ENCODE measurements at regions not wholly inside any gene's neighbourhood (a gene's known extent, or its start where the extent isn't known, plus 50 kb on each side); places are given as distances from the start of the nearest gene placed in this dataset.
"Not testable (repeated sequence)": the region's sequence is repeated elsewhere in the genome, so short reads cannot be mapped to it uniquely, and the experiment has no call there.

DNA sequence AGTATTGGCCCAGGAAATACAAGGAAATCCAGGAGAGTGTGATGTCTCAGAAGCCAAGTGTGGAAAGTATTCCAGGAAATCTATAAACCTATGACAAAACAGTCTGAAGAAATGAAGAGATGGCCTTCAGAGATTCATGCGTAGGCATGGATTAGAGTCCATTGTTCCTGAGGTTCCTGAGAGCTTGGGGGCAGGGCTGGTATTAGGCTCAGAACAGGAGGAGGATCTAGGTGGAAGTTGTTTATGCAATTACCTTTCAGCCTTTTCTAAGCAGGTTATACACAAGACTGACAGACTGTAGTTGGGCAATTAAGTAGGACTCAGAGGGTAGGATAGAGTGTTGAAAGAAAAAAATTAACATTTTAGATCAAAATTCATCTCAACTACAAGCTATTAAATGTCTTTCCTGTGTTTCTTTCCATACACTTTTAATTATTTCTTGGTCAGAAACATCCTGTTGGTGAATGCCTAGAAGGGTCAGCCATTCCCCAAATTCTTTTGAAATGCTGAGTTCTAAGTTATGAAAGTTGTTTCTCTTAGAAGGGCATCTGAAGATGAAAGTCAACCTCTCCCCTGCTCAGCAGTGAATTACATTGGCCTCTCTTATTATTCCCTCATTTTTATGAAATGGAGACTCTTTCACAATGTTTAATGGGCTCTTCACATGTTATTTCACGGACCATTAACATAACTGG, 201.2 kb upstream of the MYLIP start:
- DNase-seq (ENCODE audit: low read depth, low spot score): no peak

GRCh38 chr6:15926256-15926655, 202.6 kb upstream of the MYLIP start:
- DNase-seq (ENCODE audit: low read depth, low spot score): no peak

DNA sequence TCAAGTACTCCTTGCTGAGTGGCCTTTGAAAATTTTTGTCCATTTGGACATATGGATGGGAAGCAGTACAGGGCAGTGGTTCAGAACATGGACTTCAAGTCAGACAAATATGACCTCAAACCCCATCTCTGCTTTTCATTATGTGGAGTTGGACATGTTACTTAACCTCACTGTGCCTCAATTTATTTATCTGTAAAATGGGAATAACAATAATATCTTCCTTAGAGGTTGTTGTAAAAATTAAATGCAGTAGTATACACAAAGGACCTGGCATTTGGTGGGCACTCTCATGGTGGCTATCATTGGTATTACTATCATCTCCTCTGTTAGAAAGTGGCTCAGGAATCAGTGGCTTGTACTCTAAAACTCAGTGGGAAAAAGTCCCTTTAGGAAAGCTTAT, 204.0 kb upstream of the MYLIP start:
- DNase-seq (ENCODE audit: low read depth, low spot score): no peak

DNA sequence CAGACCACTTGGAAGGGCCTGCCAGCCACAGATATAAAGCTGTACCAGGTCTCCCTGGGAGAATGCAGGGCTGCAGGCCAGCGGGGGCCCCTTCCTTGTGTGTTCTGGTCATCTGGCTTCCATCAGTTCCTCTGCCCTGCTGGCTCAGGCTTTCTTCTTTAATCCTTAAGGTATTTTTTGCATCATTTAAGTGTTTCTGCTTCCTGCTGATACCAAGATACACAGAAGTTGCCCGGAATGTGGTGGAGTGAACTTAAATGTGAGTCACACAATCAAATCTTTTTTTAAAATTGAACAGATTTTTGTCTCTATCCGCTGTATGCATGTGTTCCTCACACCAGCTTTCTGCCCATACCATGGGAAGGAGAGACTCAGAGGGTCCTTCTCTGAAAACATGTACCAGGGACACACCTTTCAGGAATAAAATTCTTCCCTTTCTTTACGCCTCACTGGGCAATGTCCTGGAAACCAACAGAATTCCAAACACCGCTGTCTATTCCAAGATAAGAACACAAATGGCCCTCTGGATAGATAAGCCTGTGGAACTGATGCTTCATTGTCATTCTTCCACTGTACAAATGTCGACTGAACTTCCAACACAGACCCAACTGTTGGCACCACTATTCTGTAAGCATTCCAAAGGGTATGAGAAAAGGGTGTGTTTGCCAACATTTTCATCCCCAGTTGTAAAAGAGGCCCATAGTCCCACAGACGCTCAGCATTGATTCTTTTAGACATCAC, 206.2 kb upstream of the MYLIP start:
- peak; percentile 22 for DNase-seq (ENCODE audit: low read depth, low spot score)

- no peak for DNase-seq (ENCODE audit: low read depth, low spot score)
These were observed 207.6 kb upstream of the MYLIP start for GRCh38 chr6:15921243-15921642.

- DNase-seq (ENCODE audit: low read depth, low spot score): no peak
These were observed 212.3 kb upstream of the MYLIP start for GRCh38 chr6:15916581-15916980.

GRCh38 chr6:15915508-15916178, 213.2 kb upstream of the MYLIP start:
- no peak for DNase-seq (ENCODE audit: low read depth, low spot score)

GRCh38 chr6:15914553-15914952, 214.3 kb upstream of the MYLIP start:
- DNase-seq (ENCODE audit: low read depth, low spot score): no peak

GRCh38 chr6:15913573-15913972, 215.3 kb upstream of the MYLIP start:
- DNase-seq (ENCODE audit: low read depth, low spot score): no peak

DNA sequence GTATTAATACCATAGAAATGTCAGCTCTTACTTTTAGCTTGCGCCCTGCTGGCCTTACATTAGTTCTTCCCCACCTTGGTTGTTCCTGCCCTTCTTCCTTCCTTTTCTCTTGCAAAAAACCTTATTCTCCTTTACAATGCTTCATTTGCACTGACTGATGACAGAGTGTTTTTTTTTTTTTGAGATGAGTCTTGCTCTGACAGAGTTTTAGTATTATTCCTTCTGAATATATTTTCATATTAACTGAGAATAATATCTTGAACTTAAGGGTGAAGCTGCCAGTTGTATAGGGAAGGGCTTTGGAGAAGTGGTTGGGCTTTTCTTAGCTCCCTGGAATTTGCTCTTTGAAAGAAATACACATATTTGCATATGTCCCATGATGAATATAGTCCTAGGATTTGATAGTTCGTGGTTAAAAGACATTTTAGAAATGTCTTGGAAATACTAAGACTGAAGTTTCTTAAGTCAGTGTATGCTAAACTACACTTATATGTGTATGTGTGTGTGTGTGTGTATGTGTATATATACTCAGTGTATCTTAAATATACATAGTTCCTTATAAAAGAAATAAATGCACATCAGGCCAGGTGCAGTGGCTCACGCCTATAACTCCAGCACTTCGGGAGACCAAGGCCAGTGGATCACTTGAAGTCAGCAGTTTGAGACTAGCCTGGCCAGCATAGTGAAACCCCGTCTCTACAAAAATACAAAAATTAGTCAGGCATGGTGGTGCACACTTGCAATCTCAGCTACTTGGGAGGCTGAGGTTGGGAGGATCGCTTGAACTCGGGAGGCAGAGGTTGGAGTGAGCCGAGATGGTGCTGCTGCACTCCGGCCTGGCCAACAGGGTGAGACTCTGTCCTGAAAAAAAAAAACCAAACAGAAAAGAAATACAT, 216.1 kb upstream of the MYLIP start:
- DNase-seq (ENCODE audit: low read depth, low spot score): no peak

- DNase-seq (ENCODE audit: low read depth, low spot score): no peak
These were observed 217.0 kb upstream of the MYLIP start for GRCh38 chr6:15911753-15912504.

DNA sequence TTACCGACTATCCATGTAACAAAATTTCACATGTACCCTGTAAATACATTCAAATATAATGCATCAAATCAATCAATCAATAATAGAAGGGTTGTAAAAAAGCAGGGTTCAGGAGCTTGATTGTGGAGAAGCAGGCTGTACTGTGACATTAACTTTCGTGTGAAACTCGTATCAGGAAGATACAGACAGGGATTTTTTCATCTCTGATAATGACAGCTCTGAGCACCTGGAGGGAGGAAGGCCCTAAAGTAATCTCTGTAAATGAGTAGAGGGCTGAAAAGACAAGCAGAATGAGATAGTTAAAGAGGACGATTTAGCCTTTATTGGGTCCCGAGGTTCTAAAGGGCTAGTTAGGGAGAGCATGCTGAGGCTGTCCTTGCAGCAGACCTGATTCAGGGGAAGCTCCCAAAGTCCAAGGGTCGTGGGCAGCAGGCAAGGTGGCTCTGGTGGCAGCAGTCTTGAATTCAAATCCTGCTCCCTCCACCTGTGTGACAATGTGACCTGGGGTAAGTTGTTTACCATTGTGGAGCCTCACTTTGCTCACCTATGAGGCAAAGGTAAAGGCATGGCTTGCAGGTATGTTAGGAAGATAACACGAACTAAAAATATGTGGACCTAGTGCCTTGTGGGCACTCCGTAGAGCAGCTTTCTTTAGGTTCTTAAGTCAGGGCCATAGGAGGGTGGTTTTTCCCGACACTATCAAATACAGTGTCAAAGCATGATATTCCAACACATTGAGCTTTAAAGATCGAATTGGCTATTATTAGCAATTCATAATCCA, 219.4 kb upstream of the MYLIP start:
- no peak for DNase-seq (ENCODE audit: low read depth, low spot score)

GRCh38 chr6:15908871-15909270, 220.0 kb upstream of the MYLIP start:
- DNase-seq (ENCODE audit: low read depth, low spot score): no peak

GRCh38 chr6:15907914-15908518, 220.9 kb upstream of the MYLIP start:
- DNase-seq (ENCODE audit: low read depth, low spot score): no peak

GRCh38 chr6:15907220-15907913, 221.5 kb upstream of the MYLIP start:
- not testable (repeated sequence) for DNase-seq (ENCODE audit: low read depth, low spot score)

GRCh38 chr6:15906420-15907016, 222.4 kb upstream of the MYLIP start:
- no peak for DNase-seq (ENCODE audit: low read depth, low spot score)

- DNase-seq (ENCODE audit: low read depth, low spot score): no peak
These were observed 223.1 kb upstream of the MYLIP start for GRCh38 chr6:15905488-15906419.

Data from astrocyte of the hippocampus (primary cell).